Fibroblast of gingiva (primary cell): ENCODE measurements at regions not wholly inside any gene's neighbourhood (a gene's known extent, or its start where the extent isn't known, plus 50 kb on each side); places are given as distances from the start of the nearest gene placed in this dataset.
A peak's percentile ranks its signal among the peaks of the same experiment; 100 is the strongest.
"Not testable (repeated sequence)": the region's sequence is repeated elsewhere in the genome, so short reads cannot be mapped to it uniquely, and the experiment has no call there.

ENCODE experiments used
- DNase-seq: peaks from one replicate; pipeline ENCODE4 v3.0.0-alpha.2; 2011; ENCODE audit warnings: low read depth

GRCh38 chr1:192418552-192419285, 101.9 kb downstream of the RGS21 start:
- DNase-seq, result no peak

- DNase-seq, result no peak
Measured at GRCh38 chr1:192430644-192431043, 113.9 kb downstream of the RGS21 start.

- no peak for DNase-seq
Measured at GRCh38 chr1:192435704-192436103, 118.9 kb downstream of the RGS21 start.

- DNase-seq, result no peak
Measured at GRCh38 chr1:192436441-192437078, 119.8 kb downstream of the RGS21 start.

GRCh38 chr1:192438737-192439136, 121.9 kb downstream of the RGS21 start:
- no peak for DNase-seq

- DNase-seq, result no peak
Measured at GRCh38 chr1:192439373-192440025, 122.7 kb downstream of the RGS21 start.

- DNase-seq, result no peak
Measured at GRCh38 chr1:192441492-192441891, 124.7 kb downstream of the RGS21 start.

- DNase-seq, result no peak
Measured at GRCh38 chr1:192442736-192443135, 125.9 kb downstream of the RGS21 start.

- no peak for DNase-seq
Measured at GRCh38 chr1:192443616-192444015, 126.8 kb downstream of the RGS21 start.

GRCh38 chr1:192445241-192445640, 128.4 kb downstream of the RGS21 start:
- DNase-seq, result no peak

- DNase-seq, result peak; percentile 26
Measured at GRCh38 chr1:192445839-192446489, 129.2 kb downstream of the RGS21 start.

GRCh38 chr1:192448026-192448578, 127.5 kb upstream of the RGS1 start:
- DNase-seq, result no peak

GRCh38 chr1:192453360-192453992, 122.1 kb upstream of the RGS1 start:
- DNase-seq, result no peak

- no peak for DNase-seq
Measured at GRCh38 chr1:192459467-192459866, 116.1 kb upstream of the RGS1 start.

- no peak for DNase-seq
Measured at GRCh38 chr1:192461684-192462083, 113.9 kb upstream of the RGS1 start.

GRCh38 chr1:192462616-192463015, 113.0 kb upstream of the RGS1 start:
- DNase-seq, result no peak

GRCh38 chr1:192463661-192464060, 111.9 kb upstream of the RGS1 start:
- DNase-seq, result no peak

GRCh38 chr1:192465221-192465620, 110.4 kb upstream of the RGS1 start:
- not testable (repeated sequence) for DNase-seq

- DNase-seq, result no peak
Measured at GRCh38 chr1:192474080-192474683, 101.4 kb upstream of the RGS1 start.

- no peak for DNase-seq
Measured at GRCh38 chr1:192475329-192475728, 100.2 kb upstream of the RGS1 start.

- no peak for DNase-seq
Measured at GRCh38 chr1:192475970-192476369, 99.6 kb upstream of the RGS1 start.
